ENCODE measurements at regions not wholly inside any gene's neighbourhood (a gene's known extent, or its start where the extent isn't known, plus 50 kb on each side); places are given as distances from the start of the nearest gene placed in this dataset.
A peak's percentile ranks its signal among the peaks of the same experiment; 100 is the strongest.

- no peak for DNase-seq (ENCODE audit: low spot score)
These were observed 314.1 kb downstream of the CD83 start for GRCh38 chr6:14431385-14432330.

- no peak for DNase-seq (ENCODE audit: low spot score)
These were observed 317.5 kb downstream of the CD83 start for GRCh38 chr6:14434916-14435690.

- no peak for DNase-seq (ENCODE audit: low spot score)
These were observed 319.1 kb downstream of the CD83 start for GRCh38 chr6:14436592-14437132.

- no peak for DNase-seq (ENCODE audit: low spot score)
These were observed 321.8 kb downstream of the CD83 start for GRCh38 chr6:14439419-14439818.

GRCh38 chr6:14440215-14440910 lies 322.8 kb downstream of the CD83 start:
- no peak for DNase-seq (ENCODE audit: low spot score)

GRCh38 chr6:14440940-14441781 lies 323.6 kb downstream of the CD83 start:
- no peak for DNase-seq (ENCODE audit: low spot score)

- no peak for DNase-seq (ENCODE audit: low spot score)
These were observed 324.7 kb downstream of the CD83 start for GRCh38 chr6:14442242-14442641.

- no peak for DNase-seq (ENCODE audit: low spot score)
These were observed 326.2 kb downstream of the CD83 start for GRCh38 chr6:14443629-14444268.

GRCh38 chr6:14444295-14444972 lies 326.9 kb downstream of the CD83 start:
- DNase-seq (ENCODE audit: low spot score) = no peak

- no peak for DNase-seq (ENCODE audit: low spot score)
These were observed 329.7 kb downstream of the CD83 start for GRCh38 chr6:14447240-14447639.

GRCh38 chr6:14448246-14448645 lies 330.7 kb downstream of the CD83 start:
- DNase-seq (ENCODE audit: low spot score) = no peak

GRCh38 chr6:14450133-14450504 lies 332.5 kb downstream of the CD83 start:
- DNase-seq (ENCODE audit: low spot score) = peak; percentile 27

- no peak for DNase-seq (ENCODE audit: low spot score)
These were observed 333.0 kb downstream of the CD83 start for GRCh38 chr6:14450578-14450977.

GRCh38 chr6:14451594-14452374 lies 334.2 kb downstream of the CD83 start:
- DNase-seq (ENCODE audit: low spot score) = no peak

- no peak for DNase-seq (ENCODE audit: low spot score)
These were observed 335.3 kb downstream of the CD83 start for GRCh38 chr6:14452567-14453527.

- DNase-seq (ENCODE audit: low spot score) = no peak
These were observed 336.3 kb downstream of the CD83 start for GRCh38 chr6:14453712-14454472.

GRCh38 chr6:14454473-14454775 lies 336.9 kb downstream of the CD83 start:
- no peak for DNase-seq (ENCODE audit: low spot score)

- no peak for DNase-seq (ENCODE audit: low spot score)
These were observed 337.9 kb downstream of the CD83 start for GRCh38 chr6:14455427-14455826.

Data from putamen (tissue), 1 donor.